Renal cortical epithelial cell (primary cell): ENCODE measurements at regions not wholly inside any gene's neighbourhood (a gene's known extent, or its start where the extent isn't known, plus 50 kb on each side); places are given as distances from the start of the nearest gene placed in this dataset.

ENCODE experiments used
- DNase-seq: peaks from one replicate; pipeline ENCODE4 v3.0.0-alpha.2; 2011; ENCODE audit warnings: low read depth

GRCh38 chr2:139836769-139837168 lies 1056.6 kb upstream of the NXPH2 start:
- DNase-seq = no peak

GRCh38 chr2:139835101-139835500 lies 1054.9 kb upstream of the NXPH2 start:
- no peak for DNase-seq

GRCh38 chr2:139828011-139828410 lies 1047.8 kb upstream of the NXPH2 start:
- no peak for DNase-seq

- peak; percentile 4 for DNase-seq
These were observed 1045.5 kb upstream of the NXPH2 start for GRCh38 chr2:139825726-139826125.

GRCh38 chr2:139819273-139819796 lies 1039.1 kb upstream of the NXPH2 start:
- no peak for DNase-seq

GRCh38 chr2:139814458-139814857 lies 1034.3 kb upstream of the NXPH2 start:
- no peak for DNase-seq

- DNase-seq = no peak
These were observed 1033.2 kb upstream of the NXPH2 start for GRCh38 chr2:139813340-139813739.

GRCh38 chr2:139805441-139805840 lies 1025.3 kb upstream of the NXPH2 start:
- no peak for DNase-seq

GRCh38 chr2:139798391-139798790 lies 1018.2 kb upstream of the NXPH2 start:
- no peak for DNase-seq

- DNase-seq = peak; percentile 69
These were observed 1010.9 kb upstream of the NXPH2 start for GRCh38 chr2:139790807-139791752.

- DNase-seq = no peak
These were observed 1009.9 kb upstream of the NXPH2 start for GRCh38 chr2:139790136-139790535.

- no peak for DNase-seq
These were observed 998.5 kb upstream of the NXPH2 start for GRCh38 chr2:139778732-139779131.

- no peak for DNase-seq
These were observed 993.6 kb upstream of the NXPH2 start for GRCh38 chr2:139773720-139774277.

- no peak for DNase-seq
These were observed 989.4 kb upstream of the NXPH2 start for GRCh38 chr2:139769633-139770032.

- no peak for DNase-seq
These were observed 983.5 kb upstream of the NXPH2 start for GRCh38 chr2:139763705-139764104.

- DNase-seq = no peak
These were observed 978.9 kb upstream of the NXPH2 start for GRCh38 chr2:139759000-139759505.

- DNase-seq = no peak
These were observed 966.7 kb upstream of the NXPH2 start for GRCh38 chr2:139746901-139747300.

- no peak for DNase-seq
These were observed 964.1 kb upstream of the NXPH2 start for GRCh38 chr2:139744273-139744672.

GRCh38 chr2:139742216-139743172 lies 962.3 kb upstream of the NXPH2 start:
- DNase-seq = no peak

GRCh38 chr2:139737659-139738058 lies 957.5 kb upstream of the NXPH2 start:
- no peak for DNase-seq

- no peak for DNase-seq
These were observed 950.0 kb upstream of the NXPH2 start for GRCh38 chr2:139730197-139730596.
